HCT116 (cell line): ENCODE measurements at regions not wholly inside any gene's neighbourhood (a gene's known extent, or its start where the extent isn't known, plus 50 kb on each side); places are given as distances from the start of the nearest gene placed in this dataset.
A peak's percentile ranks its signal among the peaks of the same experiment; 100 is the strongest.

Experiments
- ATAC-seq: fragments of 200-7000 bp; cut with Tn5 transposase; 2 replicates; pipeline ENCODE4 v1.9.1; 2020; ENCODE audit warnings: mild to moderate bottlenecking, moderate library complexity
- BruUV-seq: library from RNA; stranded (reverse); fragments of 400-500 nt; replicated peaks from 2 replicates; lab custom pipeline; 2021; lab: Mats Ljungman, UMichigan
- CTCF ChIA-PET: fragments of 300-600 bp; sonication (Branson Sonifier 250); formaldehyde crosslinking; loops from one replicate; lab custom pipeline; 2021; ENCODE audit warnings: antibody characterized with exemption; lab: Charles Lee
- POLR2A ChIA-PET: fragments of 300-600, 350-600 bp; sonication (Branson Sonifier 250); formaldehyde crosslinking; loops from one replicate; lab custom pipeline; 2021; ENCODE audit warnings: antibody characterized with exemption; lab: Charles Lee
- RAD21 ChIA-PET, 2 experiments: fragments of 300-600 bp; sonication (Branson Sonifier 250); formaldehyde crosslinking; loops; one replicate each; lab custom pipeline; 2023; ENCODE audit warnings: low total read pairs in 2 of 2; ENCODE audit not compliant: uncharacterized antibody in 2 of 2, unreplicated experiment in 2 of 2, low non-redundant PET in 1 of 2; lab: Charles Lee
- DNase-seq: peaks from one replicate; pipeline ENCODE4 v3.0.0-alpha.2; 2010; ENCODE audit warnings: low read depth, low spot score
- H2AFZ ChIP-seq: fragments of 200-600 bp; shearing (Covaris generic), sonication (generic); 2 replicates; pipeline ENCODE4 v1.6.1; 2017; ENCODE audit warnings: low read depth, mixed run types, mixed read lengths, antibody characterized with exemption, low read length; ENCODE audit not compliant: poor library complexity, severe bottlenecking
- H3K27ac ChIP-seq: 2 replicates; pipeline ENCODE4 v1.5.1; 2012; ENCODE audit warnings: low read depth, low read length
- H3K27me3 ChIP-seq: fragments of 200-600 bp; sonication (generic); 2 replicates; pipeline ENCODE4 v1.6.1; 2016; ENCODE audit warnings: mixed run types, low read length, mixed read lengths; ENCODE audit not compliant: insufficient read depth
- H3K36me3 ChIP-seq, 2 experiments: fragments of 200-500 bp in 1 of 2; fragments of 200-600 bp in 1 of 2; sonication (Bioruptor generic) in 1 of 2; sonication (generic) in 1 of 2; 2 replicates each; pipeline versions ENCODE4 v1.5.1 to v1.6.1; 2014 to 2016; ENCODE audit warnings: low read length in 2 of 2, inconsistent platforms in 1 of 2, mixed read lengths in 1 of 2, mixed run types in 1 of 2; ENCODE audit not compliant: insufficient read depth in 2 of 2, control insufficient read depth in 1 of 2
- H3K4me1 ChIP-seq, 2 experiments: fragments of 200-600 bp in 1 of 2; sonication (generic) in 1 of 2; 2 replicates each; pipeline versions ENCODE4 v1.5.1 to v1.6.1; 2012 to 2017; ENCODE audit warnings: low read length in 2 of 2, inconsistent platforms in 1 of 2, mild to moderate bottlenecking in 1 of 2, mixed read lengths in 1 of 2, mixed run types in 1 of 2, moderate library complexity in 1 of 2; ENCODE audit not compliant: insufficient read depth in 2 of 2, control insufficient read depth in 1 of 2
- H3K4me2 ChIP-seq: fragments of 200-600 bp; sonication (generic); 2 replicates; pipeline ENCODE4 v1.6.1; 2017; ENCODE audit warnings: mixed run types, low read length, mixed read lengths
- H3K4me3 ChIP-seq, 2 experiments: fragments of 200-600 bp in 1 of 2; sonication (generic) in 1 of 2; replicated peaks in 1 of 2; 2 replicates each; pipeline ENCODE4 v1.5.1; 2011 to 2016; ENCODE audit warnings: low read length in 2 of 2, control low read depth in 1 of 2, low read depth in 1 of 2, mild to moderate bottlenecking in 1 of 2, mixed read lengths in 1 of 2, mixed run types in 1 of 2
- H3K79me2 ChIP-seq: fragments of 200-600 bp; sonication (generic); 2 replicates; pipeline ENCODE4 v1.6.1; 2017; ENCODE audit warnings: mild to moderate bottlenecking, mixed run types, low read length, moderate library complexity, mixed read lengths; ENCODE audit not compliant: insufficient read depth
- H3K9ac ChIP-seq: fragments of 200-600 bp; sonication (generic); 2 replicates; pipeline ENCODE4 v1.6.1; 2016; ENCODE audit warnings: low read length, mixed read lengths
- H3K9me2 ChIP-seq: fragments of 200-600 bp; sonication (generic), shearing (Covaris generic); 2 replicates; pipeline ENCODE4 v1.6.1; 2017; ENCODE audit warnings: mixed run types, mild to moderate bottlenecking, moderate library complexity; ENCODE audit not compliant: insufficient read depth
- H3K9me3 ChIP-seq, 2 experiments: fragments of 200-500 bp in 1 of 2; fragments of 200-600 bp in 1 of 2; sonication (Bioruptor generic) in 1 of 2; sonication (generic) in 1 of 2; 2 replicates each; pipeline ENCODE4 v1.6.1; 2014 to 2017; ENCODE audit warnings: low read length in 2 of 2, mixed read lengths in 2 of 2, inconsistent platforms in 1 of 2, low read depth in 1 of 2, mild to moderate bottlenecking in 1 of 2, mixed run types in 1 of 2, moderate library complexity in 1 of 2; ENCODE audit not compliant: control insufficient read depth in 1 of 2, insufficient read depth in 1 of 2
- H4K20me1 ChIP-seq: fragments of 200-600 bp; sonication (generic), shearing (Covaris generic); 2 replicates; pipeline ENCODE4 v1.6.1; 2017; ENCODE audit warnings: mixed run types, mild to moderate bottlenecking, moderate library complexity; ENCODE audit not compliant: insufficient read depth
- ATF3 ChIP-seq: IDR thresholded peaks from 2 replicates; pipeline ENCODE4 v1.6.1; 2012
- CBX3 ChIP-seq: IDR thresholded peaks from 2 replicates; pipeline ENCODE4 v1.6.1; 2012; ENCODE audit warnings: low read depth
- CTCF ChIP-seq, 3 experiments: fragments of 200-600 bp in 1 of 3; sonication (generic) in 1 of 3; IDR thresholded peaks in 2 of 3; conservative IDR thresholded peaks in 1 of 3; 2 replicates each; pipeline ENCODE4 v1.5.1; 2012 to 2017; ENCODE audit warnings: low read depth in 2 of 3, low read length in 2 of 3, antibody characterized with exemption in 1 of 3, borderline replicate concordance in 1 of 3, control low read depth in 1 of 3, mild to moderate bottlenecking in 1 of 3, mixed read lengths in 1 of 3, mixed run types in 1 of 3, moderate library complexity in 1 of 3; ENCODE audit not compliant: insufficient read depth in 1 of 3
- ELF1 ChIP-seq: IDR thresholded peaks from 2 replicates; pipeline ENCODE4 v1.6.1; 2012; ENCODE audit warnings: low read depth, borderline replicate concordance
- EZH2 ChIP-seq: fragments of 200-600 bp; sonication (generic); IDR thresholded peaks from 2 replicates; pipeline ENCODE4 v1.6.1; 2017; ENCODE audit warnings: antibody characterized with exemption, mixed run types
- EZH2phosphoT487 ChIP-seq: fragments of 200-600 bp; IDR thresholded peaks from 2 replicates; pipeline ENCODE4 v1.6.1; 2018; ENCODE audit warnings: antibody characterized with exemption, borderline replicate concordance
- FOSL1 ChIP-seq: IDR thresholded peaks from 2 replicates; pipeline ENCODE4 v1.6.1; 2012; ENCODE audit warnings: low read depth
- JUND ChIP-seq: IDR thresholded peaks from 2 replicates; pipeline ENCODE4 v1.6.1; 2012
- POLR2A ChIP-seq: IDR thresholded peaks from 2 replicates; pipeline ENCODE4 v1.7.0; 2011; ENCODE audit warnings: borderline replicate concordance; ENCODE audit not compliant: insufficient read depth, insufficient read length; ENCODE audit errors: extremely low read depth
- RAD21 ChIP-seq: IDR thresholded peaks from 2 replicates; pipeline ENCODE4 v1.6.1; 2012; ENCODE audit warnings: low read depth, mild to moderate bottlenecking
- REST ChIP-seq: IDR thresholded peaks from 2 replicates; pipeline ENCODE4 v1.6.1; 2012; ENCODE audit warnings: low read depth
- SRF ChIP-seq: IDR thresholded peaks from 2 replicates; pipeline ENCODE4 v1.6.1; 2012; ENCODE audit warnings: low read depth
- TCF7L2 ChIP-seq: IDR thresholded peaks from 2 replicates; pipeline ENCODE4 v1.7.0; 2011; ENCODE audit warnings: borderline replicate concordance, inconsistent platforms; ENCODE audit not compliant: insufficient read depth, insufficient read length; ENCODE audit errors: extremely low read depth
- YY1 ChIP-seq: IDR thresholded peaks from 2 replicates; pipeline ENCODE4 v1.6.1; 2011; ENCODE audit warnings: low read length, low read depth, moderate library complexity, mild to moderate bottlenecking; ENCODE audit not compliant: insufficient replicate concordance; ENCODE audit errors: extremely low read depth
- intact Hi-C: fragments of 100-400 bp; cut with micrococcal nuclease; formaldehyde crosslinking; loops from 2 replicates; pipeline ENCODE4 v1.10.0; 2022

GRCh38 chr3:43190670-43191069 lies 84.8 kb upstream of the POMGNT2 start:
- Histone ChIP-seq H4K20me1 (no peaks in the 10 kb centered on the region), H3K9me3 (no peaks in the 10 kb centered on the region), H3K9me2 (no peaks in the 10 kb centered on the region), H3K79me2 (no peaks in the 10 kb centered on the region), H3K4me2 (peak overlapping the region; percentile 36), H3K4me1 (peaks cover 0 to 33% of the 10 kb centered on the region in 2 experiments; a peak in 2 of 4 replicates), H2AFZ (peak overlapping the region; percentile 72), H3K27ac (no peak overlapping the region), H3K27me3 (no peaks in the 10 kb centered on the region), H3K9ac (no peak overlapping the region), H3K36me3 (no peaks in the 10 kb centered on the region), H3K4me3 (no peak overlapping the region)
- ChIA-PET RAD21 (no interaction called here), CTCF (no interaction called here), POLR2A (no interaction called here)
- no TSS peak for BruUV-seq
- TF ChIP-seq SRF = no peak
- peak; percentile 15; the same call in 1 of the 2 replicates for TF ChIP-seq FOSL1
- no peak for ATAC-seq
- no peak for DNase-seq
- intact Hi-C loops = no loop called here

GRCh38 chr3:43187836-43188479 lies 82.1 kb upstream of the POMGNT2 start:
- Histone ChIP-seq H4K20me1 (no peaks in the 10 kb centered on the region), H2AFZ (no peak overlapping the region), H3K9me3 (no peaks in the 10 kb centered on the region), H3K4me1 (peaks cover 0 to 32% of the 10 kb centered on the region in 2 experiments; a peak in 2 of 4 replicates), H3K27me3 (no peaks in the 10 kb centered on the region), H3K36me3 (no peaks in the 10 kb centered on the region), H3K9ac (no peak overlapping the region), H3K4me3 (no peak overlapping the region), H3K79me2 (no peaks in the 10 kb centered on the region), H3K4me2 (no peak overlapping the region), H3K27ac (no peak overlapping the region), H3K9me2 (no peaks in the 10 kb centered on the region)
- ChIA-PET CTCF (no interaction called here), RAD21 (no interaction called here), POLR2A (no interaction called here)
- TF ChIP-seq JUND = no peak
- TF ChIP-seq YY1 = no peak
- TF ChIP-seq ATF3 = no peak
- no peak for TF ChIP-seq TCF7L2
- TF ChIP-seq EZH2 = no peak
- no peak for TF ChIP-seq CTCF (IDR thresholded peaks at IDR 0.05 in 2 of 3, conservative IDR thresholded peaks at IDR 0.05 in 1 of 3; ENCODE audit: borderline replicate concordance in 1 of 3, insufficient read depth in 1 of 3, low read depth in 2 of 3, low read length in 2 of 3)
- TF ChIP-seq EZH2phosphoT487 = no peak
- no peak for TF ChIP-seq RAD21
- no peak for TF ChIP-seq CBX3
- no peak for TF ChIP-seq REST
- no peak for TF ChIP-seq POLR2A
- TF ChIP-seq ELF1 = no peak
- DNase-seq (no peak), ATAC-seq (no peak)
- intact Hi-C loops = no loop called here
- no TSS peak for BruUV-seq
